NCI-H187 (cell line): ENCODE measurements at regions not wholly inside any gene's neighbourhood (a gene's known extent, or its start where the extent isn't known, plus 50 kb on each side); places are given as distances from the start of the nearest gene placed in this dataset.

Experiments
- DNase-seq, 2 experiments: peaks; one replicate each; lab custom pipeline; 2025; lab: John Stamatoyannopoulos, UW

GRCh38 chr1:219521325-219521724 is 91.6 kb downstream of the ZC3H11B start:
- no peak for DNase-seq

DNA sequence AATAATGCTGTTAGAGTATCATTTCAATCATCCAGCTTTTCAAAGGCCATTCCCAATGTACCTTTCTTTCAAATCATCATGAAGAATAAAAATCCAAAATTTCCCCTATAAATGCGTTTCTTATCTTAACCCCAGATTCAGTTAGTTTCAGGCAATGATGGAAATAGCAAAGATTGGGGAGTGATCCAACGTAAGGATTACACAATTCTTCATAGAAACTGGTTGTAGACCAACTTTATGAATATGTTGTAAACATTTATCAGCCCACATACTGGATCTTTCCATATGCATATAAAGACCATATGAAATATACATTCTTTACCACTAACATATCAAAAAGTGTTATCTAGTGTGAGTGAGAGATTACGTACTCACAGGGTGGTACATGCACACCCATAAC is 92.7 kb downstream of the ZC3H11B start:
- no peak for DNase-seq

DNA sequence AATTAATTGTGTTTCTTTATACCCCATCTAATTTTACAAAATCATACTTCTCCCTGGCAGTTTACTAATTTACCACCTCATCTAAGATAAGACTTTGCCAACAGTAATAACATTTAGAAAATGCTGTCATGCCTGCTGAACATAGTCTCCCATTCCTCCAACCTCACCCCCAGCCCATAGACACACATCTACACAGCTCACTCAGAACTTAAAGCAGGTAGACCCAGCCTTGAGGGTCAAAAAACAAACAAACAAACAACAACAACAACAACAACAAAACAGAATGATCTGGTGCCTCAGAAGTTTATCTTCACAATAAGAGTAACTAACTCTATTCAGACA is 94.0 kb downstream of the ZC3H11B start:
- no peak for DNase-seq

DNA sequence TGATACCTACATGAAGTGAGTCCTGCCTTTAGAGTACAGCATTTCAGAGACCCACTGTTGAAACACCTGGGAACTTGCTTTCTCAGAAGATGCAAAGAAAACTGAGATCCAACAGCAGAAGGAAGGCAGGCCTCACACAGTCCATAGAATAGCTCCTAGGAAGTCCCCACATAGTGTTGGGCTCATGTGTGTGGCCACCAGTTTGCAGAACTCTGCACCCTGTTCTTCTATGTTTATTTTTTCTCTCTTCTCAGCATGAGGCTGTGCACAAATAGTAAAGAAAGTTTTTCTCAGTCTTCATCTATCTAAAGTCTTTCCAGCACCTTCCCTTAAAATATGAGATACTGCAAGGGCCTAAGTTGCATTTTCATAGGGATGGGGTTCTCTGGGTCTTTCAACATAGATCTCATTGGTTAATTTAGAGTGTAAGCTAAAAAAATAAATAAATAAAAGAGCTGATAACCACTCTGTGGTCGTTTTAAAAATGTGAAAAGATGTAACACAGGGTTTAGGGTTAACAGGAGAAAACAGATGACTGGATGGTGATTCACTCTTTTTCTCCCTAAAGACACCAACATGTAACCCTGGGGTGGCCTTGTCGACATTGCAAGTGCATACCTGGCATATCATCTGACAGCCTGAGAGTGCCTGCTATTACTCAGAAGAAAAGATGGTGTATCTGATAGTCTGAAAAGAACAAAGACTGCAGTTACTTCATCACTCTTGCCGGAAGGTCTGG is 94.6 kb downstream of the ZC3H11B start:
- DNase-seq, result no peak

- DNase-seq, result no peak
Measured at GRCh38 chr1:219517031-219517430, 95.9 kb downstream of the ZC3H11B start.

- no peak for DNase-seq
Measured at GRCh38 chr1:219514728-219515127, 98.2 kb downstream of the ZC3H11B start.

DNA sequence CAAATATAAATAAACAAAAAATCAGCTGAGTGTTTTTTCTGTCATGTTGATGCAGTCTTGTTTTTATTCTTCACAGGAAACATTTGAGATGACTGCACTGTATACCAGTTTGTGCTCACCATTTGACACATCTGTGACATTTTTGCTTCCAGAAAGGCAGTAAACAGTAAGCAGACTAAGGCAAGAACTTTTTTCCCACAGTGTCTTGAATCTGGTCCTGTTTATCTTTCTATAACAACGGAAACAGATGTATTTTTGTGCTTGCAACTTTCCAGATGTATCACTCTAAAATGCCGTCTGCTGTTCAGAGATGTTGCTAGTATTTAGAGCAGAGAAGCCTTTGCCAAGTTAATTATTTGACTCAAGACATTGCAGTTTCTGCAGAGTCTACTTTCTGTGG is 105.5 kb downstream of the ZC3H11B start:
- no peak for DNase-seq

GRCh38 chr1:219506936-219507335 is 106.0 kb downstream of the ZC3H11B start:
- no peak for DNase-seq

DNA sequence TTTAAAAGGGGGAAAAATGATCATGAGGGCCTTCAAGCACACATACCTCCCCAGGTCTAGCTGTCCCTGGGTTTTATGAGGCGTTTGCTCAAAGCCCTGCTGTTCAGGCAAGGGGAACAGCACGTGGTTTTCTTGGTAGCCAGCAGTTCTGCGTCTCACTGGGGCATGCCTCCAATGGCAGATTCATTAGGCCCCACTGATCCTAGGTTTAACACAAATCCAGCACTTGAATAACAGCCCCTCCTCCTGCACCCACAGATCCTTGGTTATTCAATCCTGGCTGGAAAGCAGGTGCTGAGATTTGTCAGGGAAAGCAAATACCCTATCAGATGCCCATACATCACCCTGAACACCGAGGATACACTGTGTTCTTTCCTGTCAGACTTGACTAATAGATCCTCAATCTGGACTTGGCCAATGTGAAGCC is 106.4 kb downstream of the ZC3H11B start:
- DNase-seq, result no peak

DNA sequence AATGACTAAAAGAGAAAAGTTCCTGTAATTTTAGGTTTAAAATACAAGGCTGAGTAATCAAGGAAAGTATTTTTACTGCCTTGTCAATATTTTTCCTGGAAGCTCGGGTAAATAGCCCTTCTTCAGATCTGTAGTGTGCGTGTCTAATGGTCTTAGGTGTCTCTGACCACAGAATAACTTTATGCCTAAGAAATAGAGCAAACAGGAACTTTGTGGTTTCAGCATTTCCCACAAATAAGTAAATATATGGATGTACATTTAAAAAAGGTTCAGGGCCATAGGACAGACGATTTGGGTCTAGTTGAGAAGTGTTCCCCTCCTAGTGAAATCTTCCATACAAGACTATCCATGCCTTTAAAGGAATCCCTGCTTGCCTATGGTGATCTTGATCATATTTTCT is 107.0 kb downstream of the ZC3H11B start:
- DNase-seq, result no peak

- DNase-seq, result no peak
Measured at GRCh38 chr1:219503604-219504003, 109.3 kb downstream of the ZC3H11B start.

- DNase-seq, result no peak
Measured at GRCh38 chr1:219500327-219500897, 112.5 kb downstream of the ZC3H11B start.

GRCh38 chr1:219498666-219499065 is 114.2 kb downstream of the ZC3H11B start:
- DNase-seq, result no peak

DNA sequence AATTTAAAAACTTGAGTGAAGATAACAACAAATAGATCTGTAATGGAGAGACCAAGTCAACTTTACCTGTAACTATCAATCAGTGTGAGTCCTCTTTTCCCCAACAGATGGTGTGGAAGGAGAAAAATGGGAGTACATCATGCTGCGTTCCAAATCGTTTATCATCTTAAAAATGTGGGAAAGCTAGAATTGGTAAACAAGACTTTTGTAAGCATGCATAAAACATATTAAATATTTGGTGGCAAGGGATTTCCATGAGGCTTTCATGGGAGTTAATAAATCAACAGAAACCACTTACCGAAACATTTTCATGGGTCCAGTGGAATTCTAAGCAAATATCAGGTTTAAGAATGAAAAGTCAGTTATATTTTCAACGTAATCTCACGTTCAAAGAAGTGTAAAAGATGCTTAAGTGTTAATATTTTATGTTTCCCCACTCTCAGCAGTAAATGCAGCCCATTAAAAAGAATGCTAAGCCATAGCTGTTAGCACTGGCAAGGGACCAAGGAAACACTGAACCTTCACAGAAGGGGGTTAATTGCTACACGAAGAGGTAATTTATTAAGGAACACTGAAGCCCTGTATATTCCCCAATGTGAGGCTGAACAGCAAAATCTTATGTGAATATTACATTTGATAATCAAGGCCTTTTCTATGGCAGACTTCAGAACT is 117.0 kb downstream of the ZC3H11B start:
- no peak for DNase-seq

DNA sequence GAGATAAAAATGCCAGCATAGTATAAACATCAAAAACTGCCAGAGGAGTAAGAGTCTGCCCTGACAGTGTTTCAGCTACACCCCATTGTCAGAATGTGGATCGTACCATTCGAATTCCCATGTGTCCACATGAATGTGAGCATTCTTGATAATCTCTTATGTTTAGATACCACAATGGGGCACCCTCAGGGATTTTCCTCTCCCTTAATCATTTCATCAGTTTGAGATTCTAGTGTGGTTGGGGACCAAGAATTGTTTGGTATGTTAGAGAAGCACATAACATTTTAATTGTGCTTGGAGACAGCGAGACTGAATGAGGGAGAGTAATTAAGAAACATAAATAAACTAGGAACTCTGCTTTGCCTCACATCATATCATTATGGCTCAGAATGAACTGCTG is 120.2 kb downstream of the ZC3H11B start:
- DNase-seq, result no peak

- DNase-seq, result no peak
Measured at GRCh38 chr1:219490566-219490965, 122.3 kb downstream of the ZC3H11B start.

DNA sequence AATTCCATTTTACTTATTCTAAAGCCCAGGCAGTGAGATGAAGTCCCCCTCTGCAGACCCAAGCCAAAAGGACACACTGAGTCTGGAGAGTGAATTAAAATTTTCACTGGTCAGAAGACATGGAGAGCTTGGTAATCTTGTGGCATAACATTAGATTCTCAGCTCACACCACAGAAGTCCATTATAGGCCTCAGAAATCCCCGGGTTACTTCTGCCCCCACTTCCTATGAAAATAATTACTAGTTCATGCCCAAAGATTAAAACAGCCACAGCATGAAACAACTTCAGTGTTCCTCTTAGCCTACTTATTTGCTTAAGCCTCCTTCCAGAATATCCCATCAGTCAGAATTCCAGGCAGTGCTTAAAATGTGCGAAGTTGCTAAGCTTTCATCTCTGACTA is 123.3 kb downstream of the ZC3H11B start:
- DNase-seq, result no peak

DNA sequence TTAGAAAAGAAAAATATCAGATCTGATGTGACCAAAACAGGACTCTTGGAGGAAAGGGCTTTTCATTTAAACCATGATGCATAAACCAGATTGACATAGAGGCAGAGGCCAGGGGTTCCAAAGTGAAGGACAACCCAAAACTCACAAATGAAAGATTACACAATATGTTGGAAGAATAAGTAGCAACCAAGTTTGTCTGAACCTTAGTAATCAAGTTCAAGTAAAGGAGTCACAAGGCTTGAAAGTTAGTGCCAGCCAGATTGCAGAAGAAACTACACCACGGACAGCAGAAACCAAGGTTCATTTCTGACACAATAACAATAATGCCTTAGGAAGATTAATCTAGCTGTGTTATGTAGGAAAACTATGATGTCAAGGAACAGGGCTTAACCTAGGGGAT is 124.6 kb downstream of the ZC3H11B start:
- no peak for DNase-seq

GRCh38 chr1:219483530-219483929 is 129.4 kb downstream of the ZC3H11B start:
- no peak for DNase-seq

DNA sequence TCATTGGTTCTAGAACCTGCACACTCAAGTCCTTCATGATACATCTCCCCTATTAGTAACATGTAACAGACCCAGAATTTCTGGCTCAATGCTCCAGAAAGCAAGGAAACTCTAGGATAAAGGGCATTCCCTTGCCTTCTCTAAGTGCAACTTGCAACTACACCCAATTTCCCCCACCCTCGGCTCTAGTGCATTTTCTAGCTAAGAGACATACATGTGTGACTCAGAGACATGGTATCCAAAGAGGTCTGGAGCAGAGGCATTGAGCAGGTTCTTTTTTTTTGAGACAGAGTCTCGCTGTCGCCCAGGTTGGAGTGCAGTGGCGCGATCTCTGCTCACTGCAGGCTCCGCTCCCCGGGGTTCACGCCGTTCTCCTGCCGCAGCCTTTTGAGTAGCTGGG is 132.9 kb downstream of the ZC3H11B start:
- DNase-seq, result no peak

- DNase-seq, result no peak
Measured at GRCh38 chr1:219478811-219479210, 134.1 kb downstream of the ZC3H11B start.

DNA sequence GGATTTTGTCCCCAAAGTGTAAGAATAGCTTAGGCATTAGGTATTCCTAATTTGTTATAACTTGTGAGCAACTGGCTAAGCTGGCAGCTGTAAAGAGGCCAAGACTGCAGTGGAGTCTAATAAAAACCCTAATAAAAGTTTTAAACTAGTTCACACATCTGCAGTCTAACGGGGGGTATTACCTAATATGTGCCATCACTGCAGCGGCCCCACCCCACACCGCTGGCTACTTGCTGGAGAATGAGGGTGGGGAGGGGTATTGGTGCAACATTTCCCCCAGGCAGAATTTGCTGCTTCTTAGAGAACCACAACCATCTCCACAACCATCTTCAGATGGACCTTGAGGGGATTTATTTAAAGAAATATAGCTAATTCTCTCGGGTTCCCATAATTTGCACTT is 135.0 kb downstream of the ZC3H11B start:
- DNase-seq, result no peak

- DNase-seq, result no peak
Measured at GRCh38 chr1:219476716-219477115, 136.2 kb downstream of the ZC3H11B start.

DNA sequence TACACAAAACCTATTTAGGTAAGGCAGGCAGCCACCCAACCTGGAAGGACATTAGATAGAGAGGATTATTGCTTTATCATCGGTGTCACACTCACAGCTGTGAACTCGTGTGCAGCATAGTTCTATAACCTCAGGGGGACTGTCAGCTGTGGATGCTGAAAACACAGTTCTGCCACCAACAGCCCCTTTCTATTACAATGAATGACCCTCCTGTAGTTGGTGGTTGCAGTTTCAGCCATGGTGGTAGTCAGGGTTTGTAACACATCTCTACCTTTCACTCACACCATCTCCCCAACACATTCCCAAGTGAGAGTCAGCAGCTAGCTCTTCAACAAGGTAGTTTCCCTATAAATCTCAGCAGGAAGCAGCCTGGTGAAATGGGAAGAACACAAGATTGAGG is 136.8 kb downstream of the ZC3H11B start:
- DNase-seq, result no peak
